Peyer's patch (tissue), 4 donors: ENCODE measurements at regions not wholly inside any gene's neighbourhood (a gene's known extent, or its start where the extent isn't known, plus 50 kb on each side); places are given as distances from the start of the nearest gene placed in this dataset.

Source experiments
- DNase-seq, 3 donors: peaks; one replicate each; pipeline ENCODE4 v3.0.0-alpha.2; 2017 to 2019
- H3K27ac ChIP-seq, 4 donors: fragments of 200-600 bp; sonication (generic); one replicate each; pipeline ENCODE4 v1.5.1; 2016 to 2019
- H3K27me3 ChIP-seq, 2 donors: fragments of 200-600 bp; sonication (generic); one replicate each; pipeline ENCODE4 v1.5.1; 2019
- H3K36me3 ChIP-seq, 3 donors: fragments of 200-600 bp; sonication (generic); one replicate each; pipeline ENCODE4 v1.5.1; 2016 to 2019
- H3K4me1 ChIP-seq, 4 donors: fragments of 200-600 bp; sonication (generic); one replicate each; pipeline ENCODE4 v1.5.1; 2016 to 2019
- H3K4me3 ChIP-seq, 4 donors: fragments of 200-600 bp; sonication (generic); 1 replicate in 3 of 4; 2 replicates in 1 of 4; pipeline ENCODE4 v1.5.1; 2016 to 2019; ENCODE audit warnings: mild to moderate bottlenecking in 1 of 4
- H3K9me3 ChIP-seq, 4 donors: fragments of 200-600 bp; sonication (generic); one replicate each; pipeline ENCODE4 v1.5.1; 2016 to 2019; ENCODE audit warnings: mild to moderate bottlenecking in 1 of 4
- POLR2A ChIP-seq, 2 donors: fragments of 450-650 bp; IDR thresholded peaks; one replicate each; pipeline ENCODE4 v1.5.1; 2017; ENCODE audit warnings: antibody characterized with exemption in 2 of 2, mild to moderate bottlenecking in 2 of 2, moderate library complexity in 2 of 2
- TF ChIP-seq, protein P1 (sequence below), 6 experiments: fragments of 450-650 bp in 4 of 6; fragments of 200-600 bp in 2 of 6; sonication (generic) in 1 of 6; IDR thresholded peaks; one replicate each; pipeline ENCODE4 v1.5.1; 2017 to 2019; ENCODE audit warnings: antibody characterized with exemption in 6 of 6, mild to moderate bottlenecking in 3 of 6, moderate library complexity in 1 of 6

DNA sequence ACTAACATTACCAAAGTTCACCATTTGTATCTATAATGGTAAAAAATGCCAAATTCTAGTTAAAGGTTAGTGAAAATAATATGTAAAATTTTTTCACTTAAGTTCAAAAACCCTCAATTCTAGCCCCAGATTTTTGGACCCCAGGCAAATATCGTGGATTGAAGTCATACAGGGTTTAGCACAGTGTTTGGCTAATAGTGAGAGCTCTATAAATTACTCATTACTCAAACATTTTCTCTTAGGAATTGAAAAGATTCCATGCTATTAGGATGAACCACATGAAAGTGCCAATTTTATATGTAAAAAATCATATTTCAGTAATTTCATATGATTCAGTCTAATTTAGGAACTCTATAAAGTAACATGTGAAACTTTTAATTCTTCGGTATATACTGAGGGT is 170.3 kb upstream of the PREP start:
- Histone ChIP-seq H3K27ac (no peak overlapping the region), H3K4me1 (peaks cover 0 to 20% (median 0%) of the 10 kb centered on the region in 4 donors), H3K4me3 (no peak overlapping the region), H3K9me3 (no peaks in the 10 kb centered on the region), H3K27me3 (no peaks in the 10 kb centered on the region), H3K36me3 (no peaks in the 10 kb centered on the region)
- TF ChIP-seq, protein P1, sequence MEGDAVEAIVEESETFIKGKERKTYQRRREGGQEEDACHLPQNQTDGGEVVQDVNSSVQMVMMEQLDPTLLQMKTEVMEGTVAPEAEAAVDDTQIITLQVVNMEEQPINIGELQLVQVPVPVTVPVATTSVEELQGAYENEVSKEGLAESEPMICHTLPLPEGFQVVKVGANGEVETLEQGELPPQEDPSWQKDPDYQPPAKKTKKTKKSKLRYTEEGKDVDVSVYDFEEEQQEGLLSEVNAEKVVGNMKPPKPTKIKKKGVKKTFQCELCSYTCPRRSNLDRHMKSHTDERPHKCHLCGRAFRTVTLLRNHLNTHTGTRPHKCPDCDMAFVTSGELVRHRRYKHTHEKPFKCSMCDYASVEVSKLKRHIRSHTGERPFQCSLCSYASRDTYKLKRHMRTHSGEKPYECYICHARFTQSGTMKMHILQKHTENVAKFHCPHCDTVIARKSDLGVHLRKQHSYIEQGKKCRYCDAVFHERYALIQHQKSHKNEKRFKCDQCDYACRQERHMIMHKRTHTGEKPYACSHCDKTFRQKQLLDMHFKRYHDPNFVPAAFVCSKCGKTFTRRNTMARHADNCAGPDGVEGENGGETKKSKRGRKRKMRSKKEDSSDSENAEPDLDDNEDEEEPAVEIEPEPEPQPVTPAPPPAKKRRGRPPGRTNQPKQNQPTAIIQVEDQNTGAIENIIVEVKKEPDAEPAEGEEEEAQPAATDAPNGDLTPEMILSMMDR (IDR thresholded peaks at IDR 0.05) = no peak
- no peak for DNase-seq

DNA sequence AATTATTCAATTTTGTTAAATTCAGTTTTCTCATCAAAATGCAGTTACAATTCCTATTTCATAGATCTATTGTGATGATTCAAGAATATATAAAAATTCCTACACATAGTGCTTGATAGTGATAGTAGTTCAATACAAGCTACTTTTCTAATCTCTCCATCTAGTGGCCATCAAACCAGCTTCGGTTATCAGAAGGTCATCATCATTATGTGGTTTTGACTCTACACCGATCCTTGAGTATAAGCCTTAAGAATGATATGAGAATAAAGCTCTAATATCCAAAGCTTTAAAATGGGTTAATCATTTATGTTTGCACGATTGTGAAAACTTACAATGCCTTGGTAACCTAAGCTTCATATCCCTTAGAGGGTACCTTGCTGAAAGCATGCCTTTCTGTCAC is 167.5 kb upstream of the PREP start:
- no peak overlapping the region for H3K27ac ChIP-seq
- TF ChIP-seq POLR2A (IDR thresholded peaks at IDR 0.05) = no peak
- TF ChIP-seq, protein P1 (IDR thresholded peaks at IDR 0.05) = peak in 1 of 6 experiments; percentile 8
- H3K4me1 ChIP-seq = peaks cover 0 to 37% (median 0%) of the 10 kb centered on the region in 4 donors
- no peak overlapping the region for H3K4me3 ChIP-seq
- H3K36me3 ChIP-seq = no peaks in the 10 kb centered on the region
- no peak for DNase-seq
- H3K9me3 ChIP-seq = no peaks in the 10 kb centered on the region
- no peaks in the 10 kb centered on the region for H3K27me3 ChIP-seq

DNA sequence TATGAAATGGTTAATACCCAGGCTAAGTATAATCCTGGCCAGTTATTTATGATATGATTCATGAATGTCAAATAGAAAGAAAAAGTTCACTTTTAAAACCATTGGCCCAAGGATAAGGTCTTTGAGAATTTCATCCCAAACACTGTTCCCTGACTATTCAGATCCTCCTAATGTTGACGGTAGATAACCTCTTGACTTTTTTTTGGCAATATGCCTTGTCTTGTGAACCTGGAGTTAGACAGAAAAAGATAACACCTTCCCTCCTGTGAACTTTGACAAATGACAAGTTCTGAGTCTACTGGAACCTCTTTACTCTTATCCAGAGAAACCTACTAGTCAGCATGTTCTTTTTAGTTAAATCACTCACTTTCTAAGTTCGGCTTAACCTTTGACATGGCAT is 166.8 kb upstream of the PREP start:
- H3K4me1 ChIP-seq = peaks cover 0 to 37% (median 0%) of the 10 kb centered on the region in 4 donors
- no peaks in the 10 kb centered on the region for H3K9me3 ChIP-seq
- TF ChIP-seq POLR2A (IDR thresholded peaks at IDR 0.05) = no peak
- TF ChIP-seq, protein P1 (IDR thresholded peaks at IDR 0.05) = no peak
- H3K36me3 ChIP-seq = no peaks in the 10 kb centered on the region
- H3K27me3 ChIP-seq = no peaks in the 10 kb centered on the region
- no peak overlapping the region for H3K4me3 ChIP-seq
- H3K27ac ChIP-seq = no peak overlapping the region
- DNase-seq = no peak

DNA sequence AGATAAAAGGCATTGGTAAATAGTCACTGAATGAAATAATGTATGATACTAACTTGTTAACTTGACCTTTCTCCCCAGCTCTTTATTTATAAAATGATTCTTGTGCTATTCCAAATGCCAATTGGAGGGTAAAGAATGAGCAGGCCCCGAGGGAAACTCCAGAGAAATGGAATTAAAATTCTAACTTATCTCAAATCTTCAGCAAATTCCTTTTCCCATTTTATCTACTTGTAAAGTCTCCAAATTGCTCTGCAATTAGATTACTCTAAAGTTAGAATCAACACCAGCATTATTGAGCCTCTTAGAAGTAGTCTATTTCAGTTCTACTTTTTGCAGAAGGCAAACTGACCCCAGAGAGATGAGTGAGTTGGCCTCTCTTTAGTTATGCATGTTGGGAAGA is 165.9 kb upstream of the PREP start:
- H3K27ac ChIP-seq = no peak overlapping the region
- TF ChIP-seq POLR2A (IDR thresholded peaks at IDR 0.05) = no peak
- TF ChIP-seq, protein P1 (IDR thresholded peaks at IDR 0.05) = no peak
- H3K4me1 ChIP-seq = peaks cover 0 to 37% (median 0%) of the 10 kb centered on the region in 4 donors
- no peaks in the 10 kb centered on the region for H3K27me3 ChIP-seq
- H3K36me3 ChIP-seq = no peaks in the 10 kb centered on the region
- DNase-seq = no peak
- no peaks in the 10 kb centered on the region for H3K9me3 ChIP-seq
- no peak overlapping the region for H3K4me3 ChIP-seq

DNA sequence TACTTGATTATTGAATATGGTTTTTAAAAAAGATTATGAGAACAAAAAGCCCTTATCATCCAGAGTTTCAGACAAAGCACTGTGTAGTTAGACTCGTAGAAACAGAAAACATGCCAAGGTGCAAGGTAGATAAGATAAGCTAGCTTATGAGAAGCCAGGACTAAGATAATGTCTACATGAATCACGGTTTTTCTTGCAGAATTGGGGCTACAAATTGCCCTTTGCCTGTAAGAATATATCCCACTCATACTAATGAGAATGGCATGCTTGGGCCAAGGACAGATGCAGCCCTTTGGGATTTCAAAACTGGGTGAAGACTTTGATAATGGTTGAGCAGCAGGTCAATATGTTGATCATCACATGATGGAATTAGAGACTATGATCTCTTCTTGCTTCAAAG is 165.3 kb upstream of the PREP start:
- peak in 1 of 3 donors; percentile 53 for DNase-seq
- no peaks in the 10 kb centered on the region for H3K36me3 ChIP-seq

More for the DNA sequence above, 165.3 kb upstream of the PREP start:
- Histone ChIP-seq H3K27ac (no peak overlapping the region), H3K4me1 (peaks cover 0 to 37% (median 0%) of the 10 kb centered on the region in 4 donors), H3K9me3 (no peaks in the 10 kb centered on the region), H3K27me3 (no peaks in the 10 kb centered on the region), H3K4me3 (no peak overlapping the region)
- TF ChIP-seq POLR2A (IDR thresholded peaks at IDR 0.05) = no peak
- TF ChIP-seq, protein P1 (IDR thresholded peaks at IDR 0.05) = no peak
